HG03064 (cell line): ENCODE measurements at regions not wholly inside any gene's neighbourhood (a gene's known extent, or its start where the extent isn't known, plus 50 kb on each side); places are given as distances from the start of the nearest gene placed in this dataset.
A peak's percentile ranks its signal among the peaks of the same experiment; 100 is the strongest.
"Not testable (repeated sequence)": the region's sequence is repeated elsewhere in the genome, so short reads cannot be mapped to it uniquely, and the experiment has no call there.

Source experiments
- ATAC-seq: cut with Tn5 transposase; IDR thresholded peaks from one replicate; pipeline ENCODE4 v1.9.1; 2021; ENCODE audit warnings: low read depth; ENCODE audit not compliant: unreplicated experiment

DNA sequence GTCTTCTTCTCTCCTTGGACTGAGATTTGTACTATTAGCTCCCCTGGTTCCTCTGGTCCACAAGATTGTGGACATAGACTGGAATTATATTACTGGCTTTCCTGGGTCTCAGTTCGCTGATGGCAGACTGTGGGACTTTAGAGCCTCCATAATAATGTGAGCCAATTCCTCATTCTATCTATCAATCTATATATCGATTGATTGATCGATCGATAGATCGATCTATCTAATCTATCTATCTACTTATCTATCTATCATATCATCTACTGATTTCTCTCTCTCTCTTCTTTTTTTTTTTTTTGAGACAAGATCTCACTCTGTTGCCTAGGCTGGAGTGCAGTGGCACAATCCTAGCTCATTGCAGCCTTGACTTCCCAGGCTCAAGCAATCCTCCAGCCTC is 51.5 kb upstream of the DDR1 start:
- no peak for ATAC-seq

DNA sequence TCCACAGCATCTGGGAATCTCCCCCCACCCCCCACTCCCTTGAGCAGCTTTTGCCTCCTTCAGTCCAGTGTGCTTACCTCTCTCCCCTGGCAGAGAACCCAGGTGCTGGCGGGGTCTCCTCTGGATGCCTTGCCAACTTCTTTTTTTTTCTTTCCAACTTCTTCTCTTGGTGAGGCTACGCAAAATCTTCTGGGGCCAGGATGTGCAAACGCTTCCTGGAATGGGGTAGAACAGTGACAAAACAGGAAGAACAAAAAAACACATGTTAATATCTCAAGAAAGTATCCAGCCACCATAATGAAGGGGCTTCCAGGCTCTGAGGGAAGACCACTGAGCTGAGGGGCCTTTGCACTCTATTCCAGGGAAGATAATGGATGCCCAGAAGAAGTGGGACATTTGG is 53.9 kb upstream of the DDR1 start:
- no peak for ATAC-seq

DNA sequence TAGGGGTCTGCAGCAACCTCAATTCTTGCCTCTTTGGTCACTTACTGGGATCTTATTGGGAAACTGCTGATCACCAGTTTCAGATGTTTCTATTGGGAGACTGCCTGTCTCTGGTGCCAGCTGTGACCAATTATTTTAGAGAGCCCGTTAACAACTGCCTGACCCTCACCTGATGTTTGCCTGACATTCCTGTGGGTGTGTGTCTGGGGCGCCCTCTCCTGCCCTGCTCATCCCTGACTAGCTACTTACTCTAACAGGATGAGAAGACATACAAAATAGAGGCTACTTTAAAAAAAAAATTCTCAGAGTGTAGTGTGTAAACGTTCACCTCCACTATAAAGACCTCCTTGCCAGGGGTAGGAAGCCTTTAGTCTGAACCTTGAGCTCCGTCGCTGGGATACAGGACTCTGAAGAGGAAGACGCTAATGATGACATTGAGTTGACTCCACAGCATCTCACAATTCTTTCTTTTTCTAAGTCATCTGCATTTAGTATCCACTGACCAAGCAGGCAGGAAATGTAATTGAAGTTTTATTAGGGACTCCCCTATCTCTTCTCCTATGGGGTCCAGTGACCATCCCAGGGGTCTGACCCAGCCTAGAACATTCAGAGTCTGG is 54.6 kb upstream of the DDR1 start:
- ATAC-seq, result no peak

DNA sequence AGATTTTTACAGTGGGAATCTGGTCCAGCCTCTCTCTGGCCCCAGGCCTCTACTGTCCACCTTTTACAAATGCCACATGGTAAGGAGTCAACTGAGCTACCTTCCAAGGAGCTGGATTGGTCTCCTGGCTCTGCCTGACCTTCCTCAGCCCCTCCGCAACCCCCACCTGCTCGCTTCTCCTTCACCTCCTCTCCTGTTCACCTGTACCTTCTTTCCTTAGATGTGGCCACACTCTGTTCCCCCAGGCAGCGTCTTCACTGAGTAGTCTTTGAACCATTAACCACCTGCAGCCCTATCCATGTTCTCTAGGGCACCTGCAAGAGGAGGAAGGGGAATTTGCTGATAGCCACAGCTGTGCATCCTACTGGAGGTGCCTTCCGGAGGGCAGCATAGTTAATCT is 55.3 kb upstream of the DDR1 start:
- no peak for ATAC-seq

DNA sequence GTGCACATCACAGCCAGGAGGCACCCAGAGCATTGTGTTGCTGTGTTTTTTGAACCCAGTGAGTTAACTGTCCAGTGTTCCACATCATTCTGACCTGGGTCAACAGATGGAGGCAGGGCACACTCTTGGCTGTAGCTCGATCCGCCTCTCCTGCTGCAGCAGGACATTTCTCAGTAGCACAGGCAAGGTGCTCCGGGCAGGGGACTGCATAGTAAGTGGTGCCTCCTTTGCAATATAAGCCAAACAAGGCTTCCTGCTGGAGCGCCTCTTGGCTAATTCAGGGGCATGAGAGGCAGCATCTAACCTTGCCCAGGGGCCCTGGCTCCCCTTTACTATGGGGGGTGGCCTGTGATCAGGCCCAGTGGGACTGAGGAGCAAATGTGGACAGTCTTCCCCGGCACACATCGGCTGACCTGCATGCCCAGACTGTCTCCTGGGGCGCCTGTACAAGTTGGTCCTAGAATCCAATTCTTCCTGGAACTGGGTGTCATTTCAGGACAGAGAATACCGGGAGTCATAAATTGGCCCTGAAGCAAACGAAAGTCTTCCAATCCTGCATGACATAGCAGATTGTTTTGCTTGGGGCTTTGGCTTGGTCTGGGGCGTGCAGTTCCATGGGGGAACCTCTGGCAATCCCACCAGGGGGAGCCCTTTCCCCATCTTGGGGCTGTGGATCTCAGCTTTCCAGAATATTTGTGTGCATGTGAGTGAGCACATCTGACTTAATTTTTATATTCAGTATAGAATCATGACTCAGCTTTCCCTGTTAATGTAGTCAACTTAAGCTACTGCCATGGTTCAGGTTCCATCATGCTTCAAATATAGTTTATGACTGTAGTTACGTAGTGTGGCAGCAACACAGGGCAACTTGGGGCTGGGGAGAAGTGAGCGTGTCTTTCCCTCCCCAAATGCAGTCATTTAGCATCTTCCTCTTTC is 56.0 kb upstream of the DDR1 start:
- ATAC-seq, result no peak

DNA sequence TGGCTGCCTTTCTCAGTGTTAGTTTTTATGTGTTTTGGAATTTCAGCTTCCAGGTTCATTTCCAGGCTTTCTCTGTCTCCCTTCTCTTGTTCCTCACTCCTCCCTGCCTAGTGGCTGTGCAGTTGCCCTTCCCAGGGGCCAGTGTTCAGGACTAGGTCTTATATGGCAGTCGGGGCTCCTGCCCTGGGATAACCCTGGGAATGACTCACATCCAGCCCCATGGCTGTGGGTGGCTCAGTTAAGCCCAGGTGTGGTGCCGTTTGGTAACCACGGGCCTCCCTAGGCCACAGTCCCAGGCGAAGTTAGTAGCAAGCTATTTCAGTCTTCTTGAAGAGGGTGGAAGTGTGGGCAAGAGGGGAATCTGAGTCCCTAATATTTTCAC is 57.4 kb upstream of the DDR1 start:
- ATAC-seq, result no peak

DNA sequence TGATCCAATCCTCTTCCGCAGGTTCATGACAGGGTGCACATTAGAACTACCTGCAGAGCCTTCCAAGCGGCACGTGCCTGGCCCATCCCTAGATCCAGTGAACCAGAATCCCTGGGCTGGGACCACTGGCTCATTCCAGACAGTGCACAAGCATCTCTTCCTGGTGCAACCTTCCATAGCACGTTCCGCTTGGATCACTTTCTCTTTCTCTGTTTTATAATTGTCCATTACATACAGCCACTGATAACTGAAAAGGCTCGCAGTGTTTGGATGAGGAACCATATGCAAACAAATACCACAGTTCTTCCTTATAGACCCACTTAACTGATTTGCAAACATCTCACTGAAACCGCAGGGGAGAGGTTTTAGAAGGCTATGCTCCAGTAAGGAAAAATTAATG is 59.6 kb upstream of the DDR1 start:
- ATAC-seq, result no peak

DNA sequence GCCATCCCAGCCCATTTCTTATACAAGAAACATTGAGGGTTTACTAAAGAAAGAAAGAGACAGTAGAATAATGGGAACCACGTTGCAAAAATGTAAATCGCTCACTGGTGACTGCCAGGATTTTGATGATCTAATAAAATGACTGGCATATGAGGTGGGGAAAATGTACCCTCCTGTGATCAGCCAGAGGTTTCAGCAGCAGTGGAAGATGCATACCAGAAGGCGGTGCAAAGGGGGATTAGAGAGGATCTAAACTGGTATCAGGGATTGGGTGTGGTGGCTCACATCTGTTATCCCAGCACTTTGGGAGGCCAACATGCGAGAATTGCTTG is 60.8 kb upstream of the DDR1 start:
- no peak for ATAC-seq

DNA sequence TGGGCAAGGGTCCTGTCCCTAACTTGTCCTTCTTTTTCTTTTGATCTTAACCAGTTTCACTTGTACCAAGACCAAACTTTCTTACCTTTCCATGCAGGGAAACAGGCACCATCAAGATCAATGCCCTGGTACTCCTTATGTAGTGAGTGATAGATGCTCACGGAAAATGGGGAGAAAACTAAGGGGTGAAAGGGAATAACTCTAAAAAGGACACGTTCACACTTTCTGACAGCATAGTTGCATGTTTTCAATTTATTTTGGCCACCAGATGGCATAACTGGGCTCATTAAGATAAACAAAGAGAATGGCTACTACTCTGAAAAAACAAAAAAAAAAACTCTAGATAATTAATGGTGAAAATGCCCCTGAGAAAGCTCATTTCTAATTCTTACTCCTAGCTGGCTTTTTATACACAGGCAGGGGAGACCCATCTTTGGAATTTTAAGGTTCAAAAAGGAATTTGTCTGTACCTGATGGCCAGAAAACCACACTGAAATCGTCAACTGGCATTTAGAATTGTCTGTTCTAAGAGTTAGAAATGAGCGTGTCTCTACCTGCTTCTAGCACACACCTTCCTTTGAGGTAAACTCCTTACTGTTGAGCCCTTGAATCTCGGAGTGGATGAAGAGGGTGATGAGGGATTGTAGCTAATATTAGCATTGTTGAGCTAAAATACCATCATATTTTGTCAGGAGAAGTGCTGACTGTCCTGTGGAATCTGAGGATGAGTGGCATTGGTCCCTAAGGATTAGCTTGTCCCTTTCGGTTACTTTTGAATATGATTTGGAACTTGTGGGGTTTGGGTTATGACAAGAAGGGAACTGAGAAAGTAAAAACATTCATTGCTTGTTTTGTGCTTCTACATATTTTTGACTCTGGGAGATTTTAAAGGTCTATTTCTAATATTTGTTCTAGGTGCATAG is 62.2 kb upstream of the DDR1 start:
- no peak for ATAC-seq

DNA sequence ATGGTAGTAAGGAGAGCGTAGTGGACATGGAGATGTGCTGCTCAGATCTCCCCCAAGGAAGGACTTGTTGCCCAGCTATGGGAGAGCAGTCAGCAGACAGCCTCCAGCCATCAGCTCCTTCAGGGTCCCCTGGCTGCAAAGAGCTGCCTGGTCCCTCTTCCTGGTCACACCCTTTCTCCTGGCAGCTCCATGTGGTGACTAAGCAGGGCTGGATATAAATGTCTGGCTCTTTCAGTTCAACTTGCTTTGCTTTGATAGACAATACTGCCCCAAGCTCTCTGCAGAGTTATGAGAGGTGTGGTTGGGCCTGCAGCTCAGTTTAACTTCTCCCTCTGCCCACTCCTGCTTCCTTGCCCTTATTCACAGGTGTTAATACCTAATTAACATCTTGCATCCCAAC is 64.1 kb upstream of the DDR1 start:
- ATAC-seq, result no peak

DNA sequence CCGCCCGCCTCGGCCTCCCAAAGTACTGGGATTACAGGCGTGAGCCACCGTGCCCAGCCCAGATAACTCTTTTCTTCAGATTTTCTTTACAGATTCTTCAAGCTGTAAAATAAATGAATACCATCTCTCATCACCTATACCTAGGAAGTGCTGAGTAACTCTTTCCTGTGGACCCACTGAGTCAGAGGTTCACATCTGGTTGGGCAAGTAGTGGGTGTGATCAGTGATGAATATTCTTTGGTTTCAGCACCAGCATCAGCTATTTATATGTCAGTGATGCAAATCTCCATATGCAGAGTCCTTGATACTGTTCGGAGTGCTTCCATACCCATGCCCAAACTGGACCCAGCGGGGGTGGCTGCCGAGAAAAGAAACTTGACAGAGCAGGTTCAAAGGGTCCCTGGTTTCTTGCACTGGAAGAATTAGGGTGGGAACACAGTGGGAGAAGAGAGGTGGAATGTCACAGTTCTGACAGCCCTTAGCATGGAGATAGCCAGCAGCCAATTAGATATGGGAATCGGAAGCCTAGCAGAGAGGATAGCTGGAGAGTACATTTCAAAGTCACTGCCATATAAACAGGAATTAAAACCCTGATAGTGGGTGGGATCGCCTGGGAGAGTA is 64.9 kb upstream of the DDR1 start:
- ATAC-seq, result no peak

DNA sequence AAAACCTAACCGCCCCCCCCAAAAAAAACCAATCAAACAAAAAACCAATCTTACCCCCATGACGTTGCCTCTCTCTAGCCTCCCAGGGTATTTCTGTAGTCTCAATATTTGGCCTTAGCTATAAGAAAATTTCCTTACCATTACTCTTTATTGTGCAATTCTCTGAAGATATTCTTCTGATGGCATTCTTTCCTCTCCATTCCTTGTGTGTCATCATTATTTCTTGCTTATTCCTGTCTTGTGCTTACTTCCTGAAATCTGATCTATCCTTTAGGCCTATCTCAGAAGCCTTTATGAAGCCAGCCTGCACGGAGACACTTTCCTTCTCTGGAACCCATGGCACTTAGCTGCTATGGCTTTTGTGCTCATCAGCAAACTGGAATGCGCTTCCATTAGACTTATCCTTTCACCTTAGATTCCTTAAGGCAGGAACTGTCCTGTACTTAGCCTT is 65.9 kb upstream of the DDR1 start:
- ATAC-seq, result no peak

DNA sequence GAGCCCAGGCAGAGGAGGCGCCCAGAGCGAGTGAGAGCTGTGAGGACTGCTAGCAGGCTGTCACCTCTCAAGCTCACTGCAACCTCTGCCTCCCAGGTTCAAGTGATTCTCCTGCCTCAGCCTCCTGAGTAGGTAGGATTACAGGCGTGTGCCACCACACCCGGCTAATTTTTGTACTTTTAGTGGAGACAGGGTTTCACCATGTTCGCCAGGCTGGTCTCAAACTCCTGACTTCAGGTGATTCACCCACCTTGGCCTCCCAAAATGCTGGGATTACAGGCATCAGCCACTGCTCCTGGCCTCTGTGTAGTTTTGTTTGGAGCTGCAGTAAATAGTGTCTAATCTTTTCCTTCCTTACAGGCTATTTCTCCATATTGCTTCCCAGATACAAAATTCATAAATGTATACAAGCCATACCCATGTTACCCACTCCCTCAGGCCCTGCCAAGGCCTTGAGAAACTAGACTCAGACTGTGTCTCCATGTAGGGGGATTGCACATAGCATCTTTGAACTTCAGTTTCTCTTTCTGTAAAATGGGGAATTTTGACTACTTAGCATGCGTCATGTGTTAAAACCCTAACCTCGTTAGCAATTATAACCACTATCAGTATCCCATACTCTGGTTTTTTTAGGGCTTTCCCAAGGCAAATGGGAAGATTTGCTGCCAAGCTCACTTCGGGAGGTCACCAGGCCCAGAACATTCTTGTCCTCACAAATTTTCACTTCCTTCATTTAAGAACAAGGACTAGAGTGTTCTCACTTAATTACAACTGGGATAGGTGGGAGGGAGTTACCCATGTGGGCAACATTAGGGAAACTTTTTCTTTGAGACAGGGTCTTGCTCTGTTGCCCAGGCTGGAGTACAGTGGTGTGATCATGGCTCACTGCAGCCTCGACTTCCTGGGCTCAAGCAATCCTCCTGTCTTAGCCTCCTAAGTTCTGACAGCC is 67.3 kb upstream of the DDR1 start:
- ATAC-seq, result no peak

DNA sequence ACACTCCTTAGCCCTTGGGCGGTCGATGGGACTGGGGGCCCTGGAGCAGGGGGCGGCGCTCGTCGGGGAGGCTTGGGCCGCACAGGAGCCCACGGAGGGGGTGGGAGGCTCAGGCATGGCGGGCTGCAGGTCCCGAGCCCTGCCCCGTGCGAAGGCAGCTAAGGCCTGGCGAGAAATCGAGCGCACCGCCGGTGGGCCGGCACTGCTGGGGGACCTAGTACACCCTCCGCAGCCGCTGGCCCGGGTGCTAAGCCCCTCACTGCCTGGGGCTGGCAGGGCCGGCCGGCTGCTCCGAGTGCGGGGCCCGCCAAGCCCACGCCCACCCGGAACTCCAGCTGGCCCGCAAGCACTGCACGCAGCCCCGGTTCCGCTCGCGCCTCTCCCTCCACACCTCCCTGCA is 68.0 kb upstream of the DDR1 start:
- ATAC-seq, result not testable (repeated sequence)

DNA sequence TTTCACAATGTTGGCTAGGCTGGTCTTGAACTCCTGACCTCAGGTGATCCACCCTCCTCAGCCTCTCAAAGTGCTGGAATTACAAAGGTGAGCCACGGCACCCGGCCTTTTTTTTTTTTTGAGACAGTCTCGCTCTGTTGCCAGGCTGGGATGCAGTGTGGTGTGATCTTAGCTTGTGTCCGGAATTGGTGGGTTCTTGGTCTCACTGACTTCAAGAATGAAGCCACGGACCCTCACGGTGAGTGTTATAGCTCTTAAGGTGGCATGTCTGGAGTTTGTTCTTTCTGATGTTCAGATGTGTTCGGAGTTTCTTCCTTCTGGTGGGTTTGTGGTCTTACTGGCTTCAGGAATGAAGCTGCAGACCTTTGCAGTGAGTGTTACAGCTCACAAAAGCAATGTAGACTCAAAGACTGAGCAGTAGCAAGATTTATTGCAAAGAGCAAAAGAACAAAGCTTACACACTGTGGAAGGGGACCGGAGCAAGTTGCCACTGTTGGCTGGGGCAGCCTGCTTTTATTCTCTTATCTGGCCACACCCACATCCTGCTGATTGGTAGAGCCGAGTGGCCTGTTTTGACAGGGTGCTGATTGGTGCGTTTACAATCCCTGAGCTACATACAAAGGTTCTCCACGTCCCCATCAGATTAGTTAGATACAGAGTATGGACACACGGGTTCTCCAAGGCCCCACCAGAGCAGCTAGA is 69.1 kb upstream of the DDR1 start:
- ATAC-seq, result not testable (repeated sequence)

DNA sequence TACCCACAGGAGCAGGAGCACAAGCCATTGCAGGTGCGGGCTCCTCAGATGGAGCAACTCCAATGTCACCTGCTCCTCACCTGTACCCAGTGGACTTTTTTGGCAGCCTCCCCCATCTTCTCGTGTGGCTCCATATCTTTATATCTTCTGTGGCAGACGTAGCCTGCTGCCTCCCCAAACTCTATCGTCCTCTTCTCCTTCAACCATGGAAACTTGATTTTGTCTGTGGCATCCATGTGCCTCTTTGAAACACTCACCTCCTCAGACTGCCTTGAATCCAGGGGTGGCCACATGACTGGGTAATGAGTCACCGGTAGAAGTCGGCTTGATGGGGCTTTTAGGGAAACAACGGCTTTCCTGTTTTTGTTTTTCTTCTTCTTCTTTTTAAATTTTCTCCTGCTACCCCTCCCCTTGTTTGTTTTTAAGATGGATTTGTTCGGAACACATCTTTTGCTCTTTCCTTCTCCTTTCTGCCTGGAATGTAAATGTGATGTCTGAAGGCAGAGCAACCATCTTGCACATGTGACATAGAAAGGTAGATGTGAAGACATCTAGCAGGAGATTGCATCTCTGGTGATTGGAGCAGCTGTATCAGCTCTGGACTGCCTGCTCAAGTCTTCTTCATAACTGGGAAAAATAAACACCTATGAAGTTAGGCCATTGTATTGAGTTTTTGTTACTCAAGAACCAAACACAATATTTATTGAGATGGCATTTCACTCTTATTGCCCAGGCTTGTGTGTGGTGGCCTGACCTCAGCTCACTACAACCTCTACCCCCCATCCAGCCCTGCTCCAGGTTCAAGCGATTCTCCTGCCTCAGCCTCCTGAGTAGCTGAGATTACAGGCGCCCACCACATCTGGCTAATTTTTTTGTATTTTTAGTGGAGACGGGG is 69.9 kb upstream of the DDR1 start:
- no peak for ATAC-seq

DNA sequence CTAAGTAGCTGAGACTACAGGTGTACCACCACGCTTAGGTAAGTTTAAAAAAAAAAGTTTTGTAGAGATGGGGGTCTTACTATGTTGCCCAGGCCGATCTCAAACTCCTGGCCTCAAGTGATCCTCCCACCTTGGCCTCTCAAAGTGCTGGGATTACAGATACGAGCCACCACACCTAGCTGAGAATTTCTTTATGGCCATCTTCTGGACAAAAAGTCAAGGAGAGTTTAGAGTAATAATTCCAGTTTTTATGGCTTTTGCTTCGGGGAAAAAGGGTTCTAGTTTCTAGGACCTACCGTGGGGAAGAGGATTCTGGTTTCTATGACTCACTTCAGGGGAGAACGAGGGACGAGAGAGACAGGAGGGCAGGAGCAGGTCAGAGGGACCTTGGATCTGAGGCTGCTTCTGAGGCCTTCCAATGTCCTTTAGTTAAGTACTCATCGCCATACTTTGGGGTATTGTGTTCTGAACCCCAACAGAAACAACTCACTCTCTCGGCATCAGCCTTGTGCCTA is 69.3 kb upstream of the IER3 start:
- ATAC-seq, result no peak

DNA sequence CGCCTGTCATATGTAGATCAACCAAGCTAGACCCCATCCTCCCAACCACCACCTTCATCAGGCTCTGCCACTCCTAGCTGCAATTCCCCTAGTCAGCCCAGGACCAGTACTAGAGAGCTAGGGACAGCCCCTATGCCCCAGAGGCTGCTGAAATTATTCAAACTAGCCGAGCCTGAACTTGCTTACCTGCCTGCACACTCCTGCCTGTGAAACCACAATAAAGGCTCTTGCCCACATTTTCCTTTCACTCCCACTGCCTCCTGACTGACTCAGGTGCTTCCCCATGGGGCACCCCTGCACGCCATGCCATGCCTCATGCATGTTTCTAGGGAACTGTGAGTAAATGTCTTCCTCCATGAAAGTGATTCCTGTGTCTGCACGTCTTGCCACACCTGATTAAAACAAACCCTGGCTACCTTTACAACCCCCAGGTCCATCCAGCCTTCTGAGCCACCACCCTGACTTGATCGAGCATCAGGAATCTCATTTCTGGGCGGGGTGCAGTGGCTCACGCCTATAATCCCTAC is 66.5 kb upstream of the IER3 start:
- peak; percentile 76 for ATAC-seq
